HEK293T (cell line): ENCODE measurements at regions not wholly inside any gene's neighbourhood (a gene's known extent, or its start where the extent isn't known, plus 50 kb on each side); places are given as distances from the start of the nearest gene placed in this dataset.

Experiments
- ARNT ChIP-seq: fragments of 450-650 bp; IDR thresholded peaks from 2 replicates; pipeline ENCODE4 v1.6.1; 2017; ENCODE audit warnings: mild to moderate bottlenecking
- BHLHE40 ChIP-seq: fragments of 450-650 bp; IDR thresholded peaks from 2 replicates; pipeline ENCODE4 v1.6.1; 2016; ENCODE audit warnings: mild to moderate bottlenecking, moderate library complexity, borderline replicate concordance
- FOXA1 ChIP-seq: fragments of 450-650 bp; IDR thresholded peaks from 2 replicates; pipeline ENCODE4 v1.6.1; 2016; ENCODE audit warnings: mild to moderate bottlenecking
- FOXK2 ChIP-seq: fragments of 450-650 bp; IDR thresholded peaks from 2 replicates; pipeline ENCODE4 v1.6.1; 2016; ENCODE audit warnings: mild to moderate bottlenecking
- FOXM1 ChIP-seq: fragments of 450-650 bp; IDR thresholded peaks from 2 replicates; pipeline ENCODE4 v1.6.1; 2017; ENCODE audit warnings: mild to moderate bottlenecking, borderline replicate concordance
- HDGF ChIP-seq: fragments of 450-650 bp; IDR thresholded peaks from 2 replicates; pipeline ENCODE4 v1.6.1; 2017; ENCODE audit warnings: antibody characterized with exemption, borderline replicate concordance
- L3MBTL2 ChIP-seq: fragments of 450-650 bp; conservative IDR thresholded peaks from 2 replicates; pipeline ENCODE4 v1.6.1; 2016; ENCODE audit warnings: mild to moderate bottlenecking
- LEF1 ChIP-seq: fragments of 450-650 bp; IDR thresholded peaks from 2 replicates; pipeline ENCODE4 v1.6.1; 2017; ENCODE audit warnings: mild to moderate bottlenecking, borderline replicate concordance
- NFRKB ChIP-seq: fragments of 450-650 bp; IDR thresholded peaks from 2 replicates; pipeline ENCODE4 v1.6.1; 2016; ENCODE audit warnings: mild to moderate bottlenecking, moderate library complexity
- SP1 ChIP-seq: fragments of 450-650 bp; IDR thresholded peaks from 2 replicates; pipeline ENCODE4 v1.6.1; 2017
- SUZ12 ChIP-seq: fragments of 450-650 bp; IDR thresholded peaks from 2 replicates; pipeline ENCODE4 v1.6.1; 2016; ENCODE audit warnings: mild to moderate bottlenecking
- TARDBP ChIP-seq: fragments of 450-650 bp; IDR thresholded peaks from 2 replicates; pipeline ENCODE4 v1.6.1; 2016
- ZNF384 ChIP-seq: fragments of 450-650 bp; IDR thresholded peaks from 2 replicates; pipeline ENCODE4 v1.6.1; 2016
- TF ChIP-seq, protein P1 (sequence below): fragments of 450-650 bp; IDR thresholded peaks from 2 replicates; pipeline ENCODE4 v1.6.1; 2016

DNA sequence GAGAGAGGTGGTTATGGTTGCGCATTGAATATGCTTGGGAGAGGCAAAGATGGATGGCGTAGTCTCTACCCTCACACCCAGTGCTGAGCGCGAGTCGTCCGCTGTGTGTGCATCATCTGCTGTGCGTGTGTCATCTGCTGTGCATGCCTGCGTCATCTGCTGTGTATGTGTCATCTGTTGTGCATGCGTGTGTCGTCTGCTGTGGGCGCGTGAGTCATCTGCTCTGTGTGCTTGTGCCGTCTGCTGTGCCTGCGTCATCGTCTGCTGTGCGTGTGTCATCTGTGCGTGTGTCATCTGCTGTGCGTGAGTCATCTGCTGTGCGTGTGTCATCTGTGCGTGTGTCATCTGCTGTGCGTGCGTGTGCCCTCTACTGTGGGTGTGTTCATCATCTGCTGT lies 68.0 kb upstream of the IRX4 start:
- TF ChIP-seq TARDBP (no peak), FOXM1 (no peak), HDGF (no peak), LEF1 (no peak), ZNF384 (no peak), SP1 (no peak), ARNT (no peak), BHLHE40 (no peak), FOXK2 (no peak), SUZ12 (no peak), FOXA1 (no peak), L3MBTL2 (no peak), NFRKB (no peak)
- TF ChIP-seq, protein P1, sequence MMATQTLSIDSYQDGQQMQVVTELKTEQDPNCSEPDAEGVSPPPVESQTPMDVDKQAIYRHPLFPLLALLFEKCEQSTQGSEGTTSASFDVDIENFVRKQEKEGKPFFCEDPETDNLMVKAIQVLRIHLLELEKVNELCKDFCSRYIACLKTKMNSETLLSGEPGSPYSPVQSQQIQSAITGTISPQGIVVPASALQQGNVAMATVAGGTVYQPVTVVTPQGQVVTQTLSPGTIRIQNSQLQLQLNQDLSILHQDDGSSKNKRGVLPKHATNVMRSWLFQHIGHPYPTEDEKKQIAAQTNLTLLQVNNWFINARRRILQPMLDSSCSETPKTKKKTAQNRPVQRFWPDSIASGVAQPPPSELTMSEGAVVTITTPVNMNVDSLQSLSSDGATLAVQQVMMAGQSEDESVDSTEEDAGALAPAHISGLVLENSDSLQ, result no peak
